GM18499 (cell line): ENCODE measurements at regions not wholly inside any gene's neighbourhood (a gene's known extent, or its start where the extent isn't known, plus 50 kb on each side); places are given as distances from the start of the nearest gene placed in this dataset.
A peak's percentile ranks its signal among the peaks of the same experiment; 100 is the strongest.

Experiments used
- ATAC-seq: cut with Tn5 transposase; IDR thresholded peaks from one replicate; pipeline ENCODE4 v1.9.1; 2021; ENCODE audit warnings: moderate number of reproducible peaks; ENCODE audit not compliant: insufficient read depth, unreplicated experiment

DNA sequence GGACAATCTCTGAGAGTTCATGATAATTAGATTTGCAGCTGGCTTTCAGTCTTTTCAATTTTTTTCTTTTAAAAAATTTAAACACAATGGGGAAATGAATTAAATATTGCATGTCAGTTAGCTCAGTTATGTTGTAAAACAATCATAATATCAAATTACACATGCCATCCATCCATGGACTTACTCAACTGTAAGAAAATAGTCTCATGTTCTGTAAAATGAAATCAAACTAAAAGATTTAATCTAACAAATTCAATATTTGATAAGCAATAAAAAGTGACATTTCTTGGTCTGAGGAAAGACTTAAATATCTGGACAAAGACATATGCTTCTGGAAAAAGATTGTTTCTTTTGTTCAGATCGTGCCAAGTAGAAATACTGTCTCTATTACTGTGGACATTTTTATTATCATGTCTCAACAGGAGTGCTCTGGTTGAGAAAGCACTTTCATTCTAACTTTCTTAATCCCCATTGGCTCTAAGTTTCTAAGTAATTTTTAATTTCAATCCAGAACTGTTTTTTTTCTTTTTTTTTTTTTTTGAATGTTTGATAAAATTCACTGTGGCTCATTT, 179.2 kb upstream of the FAM3C start:
- ATAC-seq, result no peak

DNA sequence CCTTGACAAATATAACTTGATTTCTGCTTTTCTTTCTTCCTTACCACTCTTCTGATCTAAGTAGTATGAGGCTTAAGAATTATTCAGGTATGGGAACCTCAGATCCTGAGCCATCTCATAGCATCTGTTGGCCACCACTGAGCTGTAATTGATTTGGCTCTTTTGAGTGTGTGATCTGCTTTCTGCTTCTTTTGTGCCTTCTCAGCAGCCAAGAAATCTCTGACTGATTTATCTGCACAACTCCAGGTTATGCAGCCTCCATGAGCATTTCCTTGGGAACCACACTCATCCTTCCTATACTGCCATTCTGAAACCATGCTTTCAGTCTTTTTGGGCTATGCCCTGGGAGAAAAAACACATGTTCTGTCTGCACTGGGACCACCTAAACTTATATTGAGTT, 178.0 kb upstream of the FAM3C start:
- ATAC-seq, result no peak

GRCh38 chr7:121572615-121573014, 176.5 kb upstream of the FAM3C start:
- ATAC-seq, result no peak

DNA sequence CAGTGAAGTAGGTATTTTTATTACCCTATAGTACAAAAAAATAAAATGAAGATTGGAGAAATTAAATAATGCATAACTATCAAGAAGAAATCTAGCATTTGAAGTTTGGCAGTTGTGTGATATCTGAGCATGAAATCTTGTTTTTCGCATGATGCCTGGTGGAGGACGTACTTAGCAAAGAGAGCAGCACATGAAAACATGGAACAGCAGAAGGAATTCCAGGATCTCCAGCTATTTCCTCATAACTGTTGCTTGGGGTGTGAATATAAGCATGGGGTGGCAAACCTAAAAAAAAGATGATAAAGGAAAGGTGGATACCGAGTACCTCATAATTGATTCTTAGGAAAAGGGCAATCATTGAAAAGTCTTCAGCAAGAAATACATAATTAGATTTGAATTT, 174.3 kb upstream of the FAM3C start:
- ATAC-seq, result no peak

DNA sequence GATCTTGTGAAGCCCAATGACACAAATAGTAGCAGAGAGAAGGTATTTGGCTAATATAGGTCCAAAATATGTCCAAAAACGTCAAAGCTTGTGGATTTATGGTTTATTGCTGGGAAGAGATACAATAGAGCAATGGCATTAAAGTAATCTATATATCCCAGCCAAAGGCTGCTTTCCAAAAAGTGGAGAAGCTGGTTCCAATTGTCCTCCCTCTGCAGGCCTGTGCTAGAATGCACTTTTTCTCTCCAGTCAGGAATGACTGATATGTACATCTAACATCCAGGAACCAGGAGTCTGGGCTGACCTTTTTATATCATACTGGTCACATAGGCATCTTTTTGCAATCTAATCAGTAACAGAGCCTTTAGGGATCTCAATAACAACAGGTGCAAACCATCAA, 167.1 kb upstream of the FAM3C start:
- ATAC-seq, result no peak

GRCh38 chr7:121562259-121562658, 166.2 kb upstream of the FAM3C start:
- no peak for ATAC-seq

GRCh38 chr7:121561717-121562116, 165.6 kb upstream of the FAM3C start:
- no peak for ATAC-seq

DNA sequence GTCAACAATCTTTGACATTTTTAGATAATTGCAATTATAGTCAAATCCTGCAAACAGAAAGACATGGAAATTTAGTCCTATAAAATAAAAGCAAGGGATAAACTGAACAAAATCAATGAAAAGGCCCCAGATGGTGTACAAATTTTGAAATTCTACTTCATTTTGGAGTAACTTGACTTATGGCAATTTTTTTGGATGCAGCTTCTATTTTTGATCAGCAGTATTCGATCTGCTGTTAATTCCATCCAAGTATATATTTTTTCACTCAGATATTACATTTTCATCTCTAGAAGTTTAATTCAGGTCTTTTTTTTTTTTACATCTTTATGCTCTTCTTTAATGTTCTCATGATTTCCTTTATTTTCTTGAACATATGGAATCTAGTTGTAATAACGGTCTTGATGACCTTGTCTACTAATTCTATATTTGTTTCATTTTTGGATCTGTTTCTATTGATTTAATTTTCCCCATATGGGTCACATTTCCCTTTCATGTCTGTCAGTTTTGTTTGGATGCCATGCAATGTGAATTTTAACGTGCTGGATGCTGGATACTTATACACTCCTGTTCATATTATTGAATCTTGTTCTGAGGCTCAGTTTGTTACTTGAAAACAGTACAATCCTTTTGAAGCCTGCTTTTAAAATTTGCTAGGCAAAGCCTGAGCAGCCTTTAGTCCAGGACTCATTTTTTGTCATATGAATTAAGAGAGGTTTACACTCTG, 164.3 kb upstream of the FAM3C start:
- ATAC-seq, result no peak

GRCh38 chr7:121558288-121558687, 162.2 kb upstream of the FAM3C start:
- ATAC-seq, result no peak

- ATAC-seq, result no peak
Observed at GRCh38 chr7:121557034-121557892, 161.2 kb upstream of the FAM3C start.

GRCh38 chr7:121555558-121555957, 159.4 kb upstream of the FAM3C start:
- no peak for ATAC-seq

DNA sequence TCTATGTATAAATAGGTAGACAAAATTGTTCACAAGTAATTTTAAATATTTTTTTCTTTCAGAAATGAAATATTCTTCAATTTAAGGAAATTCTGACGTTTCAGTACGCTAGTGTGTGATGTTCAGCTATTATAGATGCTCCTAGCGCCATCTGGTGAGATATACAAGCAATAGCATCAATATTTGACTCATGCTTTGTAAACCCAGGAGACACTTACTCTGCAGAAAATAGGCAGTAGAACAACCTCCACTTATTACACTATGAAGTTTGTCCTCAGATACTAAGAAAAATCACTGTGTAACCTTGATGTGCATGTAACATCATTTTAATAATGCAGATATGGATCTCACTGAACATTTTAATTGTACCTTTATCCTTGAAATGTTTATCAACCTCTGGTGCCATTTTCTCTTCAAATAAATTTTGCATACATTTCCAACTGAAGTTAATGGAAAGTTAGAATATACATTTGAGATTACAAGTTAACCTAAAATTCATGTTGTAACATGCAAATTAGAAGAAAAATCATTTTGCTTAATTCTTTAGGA, 151.5 kb upstream of the FAM3C start:
- ATAC-seq, result no peak

GRCh38 chr7:121546632-121547543, 150.8 kb upstream of the FAM3C start:
- ATAC-seq, result no peak

DNA sequence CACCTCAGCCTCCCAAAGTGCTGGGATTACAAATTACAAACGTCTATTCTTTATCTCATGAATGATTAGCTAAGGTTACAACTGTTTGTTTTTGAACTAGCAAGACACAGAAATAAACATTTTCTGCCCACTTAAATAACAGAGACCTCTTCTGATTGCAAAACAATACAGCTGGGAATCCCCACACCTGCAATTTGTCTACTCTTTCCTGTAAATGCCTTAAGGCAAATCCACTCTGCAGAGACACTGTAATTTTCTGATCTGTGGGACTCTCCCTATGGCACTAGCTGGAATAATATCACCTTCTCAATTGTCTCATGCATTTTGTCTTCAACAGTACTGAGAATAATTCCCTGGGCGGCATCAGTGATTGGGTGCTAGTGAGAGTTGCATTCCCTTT, 149.3 kb upstream of the FAM3C start:
- ATAC-seq, result no peak

GRCh38 chr7:121544726-121545125, 148.6 kb upstream of the FAM3C start:
- ATAC-seq, result peak; percentile 79

DNA sequence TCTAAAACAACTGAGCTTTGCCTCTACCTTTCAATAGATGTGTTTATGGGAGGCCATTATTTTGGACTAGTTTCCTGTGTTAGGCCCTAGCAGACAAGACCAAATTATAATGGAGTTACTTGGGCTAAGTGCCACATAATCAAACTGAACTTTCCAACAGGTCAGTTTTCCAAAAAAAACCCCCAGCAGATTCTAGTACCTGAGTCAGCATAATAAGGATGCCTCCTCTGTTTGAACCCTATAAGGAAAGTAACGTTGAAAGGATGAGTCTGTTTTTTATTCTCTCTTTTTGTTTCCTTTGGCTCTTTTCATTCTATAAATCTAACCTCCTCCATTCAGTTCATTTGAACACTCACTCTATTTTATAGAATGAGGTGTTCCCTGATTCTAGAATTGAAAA, 148.1 kb upstream of the FAM3C start:
- no peak for ATAC-seq

GRCh38 chr7:121541457-121541856, 145.3 kb upstream of the FAM3C start:
- no peak for ATAC-seq

- no peak for ATAC-seq
Observed at GRCh38 chr7:121540138-121540537, 144.0 kb upstream of the FAM3C start.

GRCh38 chr7:121537031-121537430, 140.9 kb upstream of the FAM3C start:
- ATAC-seq, result no peak
